ENCODE measurements at regions not wholly inside any gene's neighbourhood (a gene's known extent, or its start where the extent isn't known, plus 50 kb on each side); places are given as distances from the start of the nearest gene placed in this dataset.

GRCh38 chr11:92492372-92492771, 267.8 kb downstream of the FAT3 start:
- Histone ChIP-seq H3K9me3 (ENCODE audit: control insufficient read depth in 4 of 4, low read length in 3 of 4) (no peaks in the 10 kb centered on the region), H3K4me1 (ENCODE audit: control insufficient read depth in 4 of 4, insufficient read depth in 4 of 4, low read length in 3 of 4) (peaks cover 0 to 11% (median 2%) of the 10 kb centered on the region in 4 donors), H3K27ac (ENCODE audit: low read depth in 1 of 2, low read length in 2 of 2) (no peak overlapping the region), H3K9ac (ENCODE audit: low read depth in 1 of 2, low read length in 2 of 2) (no peak overlapping the region), H3K36me3 (ENCODE audit: control insufficient read depth in 4 of 4, insufficient read depth in 3 of 4, low read depth in 1 of 4, low read length in 3 of 4) (no peaks in the 10 kb centered on the region), H3K27me3 (ENCODE audit: control insufficient read depth in 4 of 4, insufficient read depth in 4 of 4, low read length in 3 of 4) (no peaks in the 10 kb centered on the region), H3K4me3 (ENCODE audit: low read depth in 1 of 3, low read length in 3 of 3) (no peak overlapping the region)
- TF ChIP-seq TAF1 (conservative IDR thresholded peaks at IDR 0.05): no peak
- TF ChIP-seq RAD21 (IDR thresholded peaks at IDR 0.05): no peak
- TF ChIP-seq, protein P1, sequence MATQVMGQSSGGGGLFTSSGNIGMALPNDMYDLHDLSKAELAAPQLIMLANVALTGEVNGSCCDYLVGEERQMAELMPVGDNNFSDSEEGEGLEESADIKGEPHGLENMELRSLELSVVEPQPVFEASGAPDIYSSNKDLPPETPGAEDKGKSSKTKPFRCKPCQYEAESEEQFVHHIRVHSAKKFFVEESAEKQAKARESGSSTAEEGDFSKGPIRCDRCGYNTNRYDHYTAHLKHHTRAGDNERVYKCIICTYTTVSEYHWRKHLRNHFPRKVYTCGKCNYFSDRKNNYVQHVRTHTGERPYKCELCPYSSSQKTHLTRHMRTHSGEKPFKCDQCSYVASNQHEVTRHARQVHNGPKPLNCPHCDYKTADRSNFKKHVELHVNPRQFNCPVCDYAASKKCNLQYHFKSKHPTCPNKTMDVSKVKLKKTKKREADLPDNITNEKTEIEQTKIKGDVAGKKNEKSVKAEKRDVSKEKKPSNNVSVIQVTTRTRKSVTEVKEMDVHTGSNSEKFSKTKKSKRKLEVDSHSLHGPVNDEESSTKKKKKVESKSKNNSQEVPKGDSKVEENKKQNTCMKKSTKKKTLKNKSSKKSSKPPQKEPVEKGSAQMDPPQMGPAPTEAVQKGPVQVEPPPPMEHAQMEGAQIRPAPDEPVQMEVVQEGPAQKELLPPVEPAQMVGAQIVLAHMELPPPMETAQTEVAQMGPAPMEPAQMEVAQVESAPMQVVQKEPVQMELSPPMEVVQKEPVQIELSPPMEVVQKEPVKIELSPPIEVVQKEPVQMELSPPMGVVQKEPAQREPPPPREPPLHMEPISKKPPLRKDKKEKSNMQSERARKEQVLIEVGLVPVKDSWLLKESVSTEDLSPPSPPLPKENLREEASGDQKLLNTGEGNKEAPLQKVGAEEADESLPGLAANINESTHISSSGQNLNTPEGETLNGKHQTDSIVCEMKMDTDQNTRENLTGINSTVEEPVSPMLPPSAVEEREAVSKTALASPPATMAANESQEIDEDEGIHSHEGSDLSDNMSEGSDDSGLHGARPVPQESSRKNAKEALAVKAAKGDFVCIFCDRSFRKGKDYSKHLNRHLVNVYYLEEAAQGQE (IDR thresholded peaks at IDR 0.05): no peak
- no peak for TF ChIP-seq NR2F2 (IDR thresholded peaks at IDR 0.05)
- no peak for TF ChIP-seq FOXA1 (IDR thresholded peaks at IDR 0.05)
- no peak for TF ChIP-seq JUND (IDR thresholded peaks at IDR 0.05)
- no peak for TF ChIP-seq HNF4A (conservative IDR thresholded peaks at IDR 0.05)
- TF ChIP-seq, protein P2, sequence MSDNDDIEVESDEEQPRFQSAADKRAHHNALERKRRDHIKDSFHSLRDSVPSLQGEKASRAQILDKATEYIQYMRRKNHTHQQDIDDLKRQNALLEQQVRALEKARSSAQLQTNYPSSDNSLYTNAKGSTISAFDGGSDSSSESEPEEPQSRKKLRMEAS (IDR thresholded peaks at IDR 0.05): no peak
- no peak for TF ChIP-seq YY1 (IDR thresholded peaks at IDR 0.05)
- TF ChIP-seq RXRA (IDR thresholded peaks at IDR 0.05): no peak
- no peak for TF ChIP-seq GABPA (IDR thresholded peaks at IDR 0.05 in 1 of 2, conservative IDR thresholded peaks at IDR 0.05 in 1 of 2)
- TF ChIP-seq HNF4G (IDR thresholded peaks at IDR 0.05): no peak
- TF ChIP-seq ATF3 (IDR thresholded peaks at IDR 0.05): no peak
- TF ChIP-seq, protein P3, sequence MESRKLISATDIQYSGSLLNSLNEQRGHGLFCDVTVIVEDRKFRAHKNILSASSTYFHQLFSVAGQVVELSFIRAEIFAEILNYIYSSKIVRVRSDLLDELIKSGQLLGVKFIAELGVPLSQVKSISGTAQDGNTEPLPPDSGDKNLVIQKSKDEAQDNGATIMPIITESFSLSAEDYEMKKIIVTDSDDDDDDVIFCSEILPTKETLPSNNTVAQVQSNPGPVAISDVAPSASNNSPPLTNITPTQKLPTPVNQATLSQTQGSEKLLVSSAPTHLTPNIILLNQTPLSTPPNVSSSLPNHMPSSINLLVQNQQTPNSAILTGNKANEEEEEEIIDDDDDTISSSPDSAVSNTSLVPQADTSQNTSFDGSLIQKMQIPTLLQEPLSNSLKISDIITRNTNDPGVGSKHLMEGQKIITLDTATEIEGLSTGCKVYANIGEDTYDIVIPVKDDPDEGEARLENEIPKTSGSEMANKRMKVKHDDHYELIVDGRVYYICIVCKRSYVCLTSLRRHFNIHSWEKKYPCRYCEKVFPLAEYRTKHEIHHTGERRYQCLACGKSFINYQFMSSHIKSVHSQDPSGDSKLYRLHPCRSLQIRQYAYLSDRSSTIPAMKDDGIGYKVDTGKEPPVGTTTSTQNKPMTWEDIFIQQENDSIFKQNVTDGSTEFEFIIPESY (IDR thresholded peaks at IDR 0.05): no peak
- no peak for TF ChIP-seq SP1 (IDR thresholded peaks at IDR 0.05)
- TF ChIP-seq EGR1 (IDR thresholded peaks at IDR 0.05; ENCODE audit: low read depth in 2 of 2): no peak
- DNase-seq (ENCODE audit: low spot score): no peak
- WGBS: 93% methylated on average over 1 of the region's 1 CpG

DNA sequence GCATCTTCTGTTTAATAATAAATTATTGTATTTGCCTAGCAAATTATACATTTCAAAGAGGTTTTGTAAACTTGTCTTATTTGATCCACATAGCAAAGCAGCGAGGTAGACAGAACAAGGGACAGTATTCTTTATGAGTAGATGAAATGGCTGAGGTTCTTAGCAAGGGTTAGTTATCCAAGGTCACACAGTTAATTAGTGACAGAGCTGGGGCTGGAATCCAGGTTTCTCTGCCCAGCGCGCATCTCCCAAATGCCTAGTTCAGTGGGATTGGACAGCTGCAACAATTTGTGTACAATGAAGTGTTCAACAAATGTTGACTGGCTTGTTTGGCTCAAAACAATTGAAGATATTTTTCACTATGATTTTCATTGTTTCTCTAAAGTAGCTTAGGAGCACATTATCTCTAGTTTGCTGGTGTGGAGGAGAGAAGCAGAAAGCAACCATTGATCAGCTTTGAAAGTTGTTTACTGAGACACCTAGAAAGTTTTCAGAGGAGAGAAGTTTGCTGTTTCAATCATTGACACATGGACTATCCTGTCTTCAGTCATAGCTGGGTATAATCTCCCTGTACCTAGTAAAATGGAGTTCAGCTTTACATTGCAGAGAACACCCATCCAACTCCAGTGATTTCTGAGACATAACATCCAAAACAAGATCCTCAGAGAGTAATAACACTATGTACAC, 270.6 kb downstream of the FAT3 start:
- H3K4me3 ChIP-seq (ENCODE audit: low read depth in 1 of 3, low read length in 3 of 3): no peak overlapping the region
- no peaks in the 10 kb centered on the region for H3K27me3 ChIP-seq (ENCODE audit: control insufficient read depth in 4 of 4, insufficient read depth in 4 of 4, low read length in 3 of 4)
- 31% methylated on average over 3 of the region's 3 CpGs for WGBS
- H3K9ac ChIP-seq (ENCODE audit: low read depth in 1 of 2, low read length in 2 of 2): no peak overlapping the region
- H3K36me3 ChIP-seq (ENCODE audit: control insufficient read depth in 4 of 4, insufficient read depth in 3 of 4, low read depth in 1 of 4, low read length in 3 of 4): no peaks in the 10 kb centered on the region
- no peak for DNase-seq (ENCODE audit: low spot score)
- no peaks in the 10 kb centered on the region for H3K9me3 ChIP-seq (ENCODE audit: control insufficient read depth in 4 of 4, low read length in 3 of 4)
- peaks cover 0 to 11% (median 2%) of the 10 kb centered on the region in 4 donors for H3K4me1 ChIP-seq (ENCODE audit: control insufficient read depth in 4 of 4, insufficient read depth in 4 of 4, low read length in 3 of 4)
- H3K27ac ChIP-seq (ENCODE audit: low read depth in 1 of 2, low read length in 2 of 2): no peak overlapping the region
- TF ChIP-seq GABPA (IDR thresholded peaks at IDR 0.05 in 1 of 2, conservative IDR thresholded peaks at IDR 0.05 in 1 of 2) (no peak), CTCF (IDR thresholded peaks at IDR 0.05; ENCODE audit: low read depth, low read length, missing input control) (no peak), HNF4A (conservative IDR thresholded peaks at IDR 0.05) (peak in 1 of 2 donors; percentile 32), TAF1 (conservative IDR thresholded peaks at IDR 0.05) (no peak), FOXA1 (IDR thresholded peaks at IDR 0.05) (no peak), YY1 (IDR thresholded peaks at IDR 0.05) (peak; percentile 74), JUND (IDR thresholded peaks at IDR 0.05) (no peak), ATF3 (IDR thresholded peaks at IDR 0.05) (no peak)
- TF ChIP-seq, protein P2 (IDR thresholded peaks at IDR 0.05): no peak
- TF ChIP-seq, protein P3 (IDR thresholded peaks at IDR 0.05): no peak

Measured in liver (tissue), 8 donors.